Stomach (tissue), 4 donors: ENCODE measurements at regions not wholly inside any gene's neighbourhood (a gene's known extent, or its start where the extent isn't known, plus 50 kb on each side); places are given as distances from the start of the nearest gene placed in this dataset.

Source experiments
- EP300 ChIP-seq: sonication (generic); formaldehyde crosslinking; IDR thresholded peaks from one replicate; pipeline ENCODE4 v1.6.1; 2017; ENCODE audit warnings: antibody characterized with exemption
- TF ChIP-seq, protein P1 (sequence below), 7 experiments: fragments of 450-650 bp in 4 of 7; fragments of 200-600 bp in 3 of 7; sonication (generic) in 3 of 7; IDR thresholded peaks; one replicate each; pipeline ENCODE4 v1.5.1; 2016 to 2019; ENCODE audit warnings: antibody characterized with exemption in 7 of 7, control low read depth in 2 of 7, mild to moderate bottlenecking in 1 of 7

DNA sequence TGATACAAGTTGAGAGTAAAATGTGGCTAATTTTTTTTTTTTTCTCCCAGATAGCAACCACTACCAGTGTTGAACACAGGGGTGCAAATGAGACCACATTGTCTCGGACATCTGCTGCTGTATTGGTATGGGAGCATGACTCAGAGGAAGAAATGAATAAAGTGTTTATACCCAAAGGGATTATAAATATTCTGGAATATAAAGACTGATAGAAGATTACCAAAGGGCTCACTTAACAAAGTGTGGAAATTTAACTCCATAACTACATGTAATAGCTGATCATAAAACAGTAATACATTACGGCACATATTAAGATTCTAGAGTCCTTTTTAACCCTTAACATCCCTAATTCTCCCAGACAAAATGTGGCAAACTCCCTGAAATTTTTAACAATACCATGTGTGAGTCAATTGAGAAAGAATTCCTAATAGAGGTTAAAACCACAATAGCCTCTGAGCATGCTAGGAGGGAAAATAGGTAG, 1023.0 kb upstream of the ACVR2A start:
- TF ChIP-seq, protein P1, sequence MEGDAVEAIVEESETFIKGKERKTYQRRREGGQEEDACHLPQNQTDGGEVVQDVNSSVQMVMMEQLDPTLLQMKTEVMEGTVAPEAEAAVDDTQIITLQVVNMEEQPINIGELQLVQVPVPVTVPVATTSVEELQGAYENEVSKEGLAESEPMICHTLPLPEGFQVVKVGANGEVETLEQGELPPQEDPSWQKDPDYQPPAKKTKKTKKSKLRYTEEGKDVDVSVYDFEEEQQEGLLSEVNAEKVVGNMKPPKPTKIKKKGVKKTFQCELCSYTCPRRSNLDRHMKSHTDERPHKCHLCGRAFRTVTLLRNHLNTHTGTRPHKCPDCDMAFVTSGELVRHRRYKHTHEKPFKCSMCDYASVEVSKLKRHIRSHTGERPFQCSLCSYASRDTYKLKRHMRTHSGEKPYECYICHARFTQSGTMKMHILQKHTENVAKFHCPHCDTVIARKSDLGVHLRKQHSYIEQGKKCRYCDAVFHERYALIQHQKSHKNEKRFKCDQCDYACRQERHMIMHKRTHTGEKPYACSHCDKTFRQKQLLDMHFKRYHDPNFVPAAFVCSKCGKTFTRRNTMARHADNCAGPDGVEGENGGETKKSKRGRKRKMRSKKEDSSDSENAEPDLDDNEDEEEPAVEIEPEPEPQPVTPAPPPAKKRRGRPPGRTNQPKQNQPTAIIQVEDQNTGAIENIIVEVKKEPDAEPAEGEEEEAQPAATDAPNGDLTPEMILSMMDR (IDR thresholded peaks at IDR 0.05) = no peak
- no peak for TF ChIP-seq EP300
